ENCODE measurements at regions not wholly inside any gene's neighbourhood (a gene's known extent, or its start where the extent isn't known, plus 50 kb on each side); places are given as distances from the start of the nearest gene placed in this dataset.

GRCh38 chr4:34183926-34184325 is 2060.4 kb downstream of the ARAP2 start:
- TF ChIP-seq CTCF (IDR thresholded peaks at IDR 0.05) (no peak), POLR2A (IDR thresholded peaks at IDR 0.05) (no peak)

Data from right lobe of liver (tissue), 4 donors.